GM12878 (cell line): ENCODE measurements at regions not wholly inside any gene's neighbourhood (a gene's known extent, or its start where the extent isn't known, plus 50 kb on each side); places are given as distances from the start of the nearest gene placed in this dataset.

ENCODE experiments used
- ATAC-seq: fragments of 200-7000 bp; cut with Tn5 transposase; 3 replicates; pipeline ENCODE4 v1.9.1; 2020; ENCODE audit warnings: mild to moderate bottlenecking, moderate library complexity
- BruUV-seq: library from RNA; stranded (reverse); fragments of 400-500 nt; replicated peaks from 2 replicates; lab custom pipeline; 2021; lab: Mats Ljungman, UMichigan
- CTCF ChIA-PET: fragments of 300-600 bp; sonication (Branson Sonifier 250); formaldehyde crosslinking; extraction: SDS; loops from one replicate; lab custom pipeline; 2021; ENCODE audit warnings: inconsistent platforms; lab: Yijun Ruan, JAX
- POLR2A ChIA-PET: fragments of 350-600 bp; formaldehyde crosslinking; extraction: SDS; loops from one replicate; lab custom pipeline; 2021; ENCODE audit warnings: inconsistent platforms; lab: Charles Lee
- RAD21 ChIA-PET: fragments of 300-600 bp; sonication (Branson Sonifier 250); formaldehyde crosslinking; loops from one replicate; lab custom pipeline; 2023; ENCODE audit warnings: antibody characterized with exemption; ENCODE audit not compliant: unreplicated experiment; lab: Charles Lee
- SMC1A ChIA-PET: fragments of 300-600 bp; sonication (Branson Sonifier 250); formaldehyde crosslinking; loops from one replicate; lab custom pipeline; 2023; ENCODE audit not compliant: unreplicated experiment, uncharacterized antibody; lab: Charles Lee
- DNase-seq: peaks from one replicate; pipeline ENCODE4 v3.0.0-alpha.2; 2011; ENCODE audit warnings: low read depth, low spot score
- FAIRE-seq: peaks from 3 replicates; lab custom pipeline; 2011; peaks lifted over from hg19 to GRCh38; lab: Jason Lieb, UNC
- H2AFZ ChIP-seq: 2 replicates; pipeline ENCODE4 v1.6.0; 2011; ENCODE audit warnings: low read depth, low read length, control low read depth; ENCODE audit not compliant: control insufficient read depth
- H3K27ac ChIP-seq: 2 replicates; pipeline ENCODE4 v1.5.1; 2011; ENCODE audit warnings: control low read depth; ENCODE audit not compliant: control insufficient read depth, insufficient read depth
- H3K27me3 ChIP-seq, 2 experiments: replicated peaks in 1 of 2; 2 replicates each; pipeline versions ENCODE4 v1.6.0 to v1.6.1; 2011; ENCODE audit warnings: low read length in 1 of 2; ENCODE audit not compliant: control insufficient read depth in 2 of 2, insufficient read depth in 2 of 2
- H3K36me3 ChIP-seq, 2 experiments: 2 replicates each; pipeline ENCODE4 v1.5.1; 2011; ENCODE audit warnings: low read length in 1 of 2; ENCODE audit not compliant: control insufficient read depth in 2 of 2, insufficient read depth in 2 of 2
- H3K4me1 ChIP-seq: 2 replicates; pipeline ENCODE4 v1.6.1; 2011; ENCODE audit warnings: mild to moderate bottlenecking, low read length, moderate library complexity, mixed read lengths; ENCODE audit not compliant: control insufficient read depth, insufficient read depth
- H3K4me2 ChIP-seq: 2 replicates; pipeline ENCODE4 v1.6.0; 2011; ENCODE audit warnings: control low read depth; ENCODE audit not compliant: control insufficient read depth, insufficient read depth
- H3K4me3 ChIP-seq: fragments of 200-600 bp; sonication (generic); 2 replicates; pipeline ENCODE4 v1.5.1; 2016
- H3K79me2 ChIP-seq: 2 replicates; pipeline ENCODE4 v1.6.0; 2011; ENCODE audit warnings: low read length; ENCODE audit not compliant: control insufficient read depth, insufficient read depth
- H3K9ac ChIP-seq: 2 replicates; pipeline ENCODE4 v1.8.0; 2011; ENCODE audit warnings: low read length, control low read depth, mixed read lengths; ENCODE audit not compliant: control insufficient read depth, insufficient read depth
- H3K9me3 ChIP-seq: replicated peaks from 3 replicates; pipeline ENCODE4 v1.5.1; 2011; ENCODE audit warnings: mild to moderate bottlenecking, low read length; ENCODE audit not compliant: control insufficient read depth, insufficient read depth
- H4K20me1 ChIP-seq: 2 replicates; pipeline ENCODE4 v1.6.0; 2011; ENCODE audit not compliant: control insufficient read depth, insufficient read depth
- CREB1 ChIP-seq: IDR thresholded peaks from 2 replicates; pipeline ENCODE4 v1.6.1; 2012; ENCODE audit warnings: low read depth, mild to moderate bottlenecking, inconsistent platforms
- TCF12 ChIP-seq: IDR thresholded peaks from 2 replicates; pipeline ENCODE4 v1.6.1; 2011; ENCODE audit warnings: low read depth, mild to moderate bottlenecking, low read length
- WGBS: methylation state at CpG from one replicate; pipeline ENCODE4 v1.1.6; 2016; ENCODE audit warnings: low lambda C conversion rate; ENCODE audit not compliant: insufficient replicate concordance, insufficient coverage; ENCODE audit errors: missing lambda C conversion rate; 5-methylcytosine and 5-hydroxymethylcytosine counted together
- in situ Hi-C: fragments of 300-500 bp; cut with MboI; formaldehyde crosslinking; loops from 9 replicates; pipeline ENCODE4 v1.14.3; 2018; ENCODE audit warnings: mixed read lengths
- intact Hi-C: fragments of 100-400 bp; cut with micrococcal nuclease; formaldehyde crosslinking; loops from one replicate; pipeline ENCODE4 v1.14.2; 2022; ENCODE audit not compliant: unreplicated experiment

DNA sequence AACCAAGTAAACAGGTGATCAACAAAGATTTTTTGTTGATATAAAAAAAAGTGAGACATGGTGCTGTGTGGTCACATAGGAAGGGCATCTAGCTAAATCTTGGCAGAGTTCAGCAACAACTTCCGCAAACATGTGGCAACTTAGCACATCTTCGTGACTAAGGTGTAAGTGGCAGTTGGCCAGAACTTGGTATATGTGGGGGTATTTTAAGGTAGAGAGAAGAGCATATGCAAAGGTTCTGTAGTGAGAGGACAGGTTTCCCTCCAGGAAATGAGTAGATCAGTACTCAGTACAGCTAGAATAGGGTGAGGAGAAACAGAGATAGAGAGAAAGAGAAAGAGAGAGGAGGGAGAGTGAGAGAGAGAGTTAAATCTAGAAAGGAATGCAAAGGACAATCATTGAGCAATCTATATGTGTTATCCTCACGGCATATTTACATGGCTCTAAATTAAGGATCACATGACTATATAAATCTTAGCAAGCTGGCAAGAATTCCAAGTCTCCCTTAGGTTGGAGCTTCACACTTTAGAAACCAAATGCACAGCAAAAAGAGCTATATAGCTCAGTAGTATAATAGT is 227.7 kb upstream of the HMGA2 start:
- in situ Hi-C loops (no loop called here), intact Hi-C loops (no loop called here)
- Histone ChIP-seq H3K4me2 (no peak overlapping the region), H3K36me3 (no peaks in the 10 kb centered on the region), H2AFZ (no peak overlapping the region), H3K27ac (no peak overlapping the region), H3K4me1 (no peaks in the 10 kb centered on the region), H3K9ac (no peak overlapping the region), H4K20me1 (no peaks in the 10 kb centered on the region), H3K27me3 (peaks cover 0 to 5% of the 10 kb centered on the region in 2 experiments; a peak in 1 of 4 replicates), H3K79me2 (no peaks in the 10 kb centered on the region), H3K4me3 (no peak overlapping the region), H3K9me3 (no peaks in the 10 kb centered on the region)
- ChIA-PET POLR2A (no interaction called here), SMC1A (interaction anchor here (0.6 kb wide), 1 partner anchor 9 kb away, joined by 4 read pairs; no protein-coding TSS in a partner anchor), RAD21 (no interaction called here), CTCF (no interaction called here)
- no TSS peak for BruUV-seq
- TF ChIP-seq CREB1: no peak
- no peak for ATAC-seq
- WGBS: 33% methylated on average over 3 of the region's 3 CpGs
- FAIRE-seq: no peak
- no peak for DNase-seq

DNA sequence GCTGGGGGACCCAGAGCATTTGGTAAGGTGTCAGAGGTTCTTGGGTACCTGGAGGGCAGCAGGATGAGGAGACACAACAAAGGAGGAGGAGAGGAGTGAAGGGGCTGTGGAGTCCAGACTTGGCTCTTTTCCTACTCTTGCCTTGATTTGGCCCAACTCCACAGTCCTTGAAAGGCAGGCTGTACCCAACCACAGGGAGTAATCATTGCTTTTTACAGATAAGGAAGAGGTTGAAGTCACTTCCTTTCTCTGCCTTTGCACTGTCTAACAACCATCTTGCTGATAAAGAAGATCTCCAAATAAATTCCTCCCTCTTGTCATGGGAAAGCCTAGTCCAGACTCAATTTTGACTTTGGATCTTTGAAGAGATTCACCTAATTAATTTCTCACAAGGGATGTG is 226.8 kb upstream of the HMGA2 start:
- RAD21 ChIA-PET: no interaction called here
- in situ Hi-C loops: no loop called here
- no peak for TF ChIP-seq TCF12
- H3K4me2 ChIP-seq: no peak overlapping the region
- H3K4me1 ChIP-seq: no peaks in the 10 kb centered on the region
- no peaks in the 10 kb centered on the region for H3K79me2 ChIP-seq
- CTCF ChIA-PET: no interaction called here
- FAIRE-seq (no peak), ATAC-seq (no peak), DNase-seq (no peak)
- no peaks in the 10 kb centered on the region for H3K36me3 ChIP-seq
- POLR2A ChIA-PET: no interaction called here
- intact Hi-C loops: no loop called here
- no peaks in the 10 kb centered on the region for H4K20me1 ChIP-seq
- SMC1A ChIA-PET: interaction anchor here (0.6 kb wide), 1 partner anchor 683 kb away, joined by 3 read pairs; no protein-coding TSS in a partner anchor
- no peak overlapping the region for H3K27ac ChIP-seq
- H3K9ac ChIP-seq: no peak overlapping the region
- peaks cover 0 to 3% of the 10 kb centered on the region in 2 experiments; a peak in 1 of 4 replicates for H3K27me3 ChIP-seq
- no TSS peak for BruUV-seq
- H3K4me3 ChIP-seq: no peak overlapping the region
- H3K9me3 ChIP-seq: no peaks in the 10 kb centered on the region
- H2AFZ ChIP-seq: no peak overlapping the region
